OCI-LY1 (cell line): ENCODE measurements at regions not wholly inside any gene's neighbourhood (a gene's known extent, or its start where the extent isn't known, plus 50 kb on each side); places are given as distances from the start of the nearest gene placed in this dataset.

ENCODE experiments used
- H2AFZ ChIP-seq: fragments of 200-600 bp; sonication (generic), shearing (Covaris generic); 2 replicates; pipeline ENCODE4 v1.6.0; 2014; ENCODE audit warnings: antibody characterized with exemption, mild to moderate bottlenecking, low read length
- H3F3A ChIP-seq: fragments of 200-600 bp; sonication (generic), shearing (Covaris generic); 2 replicates; pipeline ENCODE4 v1.6.0; 2014; ENCODE audit warnings: mild to moderate bottlenecking, antibody characterized with exemption, low read length, moderate library complexity; ENCODE audit not compliant: insufficient read depth
- H3K27ac ChIP-seq: fragments of 200-600 bp; sonication (generic); 2 replicates; pipeline ENCODE4 v1.5.1; 2014; ENCODE audit warnings: low read length, mixed run types, mild to moderate bottlenecking, low read depth; ENCODE audit not compliant: poor library complexity, severe bottlenecking
- H3K27me3 ChIP-seq: fragments of 200-600 bp; sonication (generic); 2 replicates; pipeline ENCODE4 v1.6.0; 2014; ENCODE audit warnings: antibody characterized with exemption, mild to moderate bottlenecking, low read length, moderate library complexity; ENCODE audit not compliant: insufficient read depth
- H3K36me3 ChIP-seq: fragments of 200-600 bp; sonication (generic); 2 replicates; pipeline ENCODE4 v1.6.1; 2014; ENCODE audit warnings: mild to moderate bottlenecking, antibody characterized with exemption, low read length, moderate library complexity, mixed read lengths; ENCODE audit not compliant: insufficient read depth
- H3K4me1 ChIP-seq: fragments of 200-600 bp; sonication (generic); 2 replicates; pipeline ENCODE4 v1.5.1; 2014; ENCODE audit warnings: mild to moderate bottlenecking, low read length, moderate library complexity; ENCODE audit not compliant: insufficient read depth, severe bottlenecking
- H3K4me2 ChIP-seq: fragments of 200-600 bp; sonication (generic), shearing (Covaris generic); 2 replicates; pipeline ENCODE4 v1.6.1; 2014; ENCODE audit warnings: low read length
- H3K4me3 ChIP-seq: fragments of 200-600 bp; sonication (generic); 2 replicates; pipeline ENCODE4 v1.5.1; 2014; ENCODE audit warnings: low read length, low read depth, mild to moderate bottlenecking, mixed read lengths; ENCODE audit not compliant: poor library complexity, severe bottlenecking
- H3K79me2 ChIP-seq: fragments of 200-600 bp; shearing (Covaris generic); 2 replicates; pipeline ENCODE4 v1.6.1; 2016; ENCODE audit warnings: mixed run types, low read length, mixed read lengths; ENCODE audit not compliant: insufficient read depth
- H3K9ac ChIP-seq: fragments of 200-600 bp; sonication (generic), shearing (Covaris generic); 2 replicates; pipeline ENCODE4 v1.6.1; 2014; ENCODE audit warnings: mild to moderate bottlenecking, low read length, mixed read lengths
- H3K9me2 ChIP-seq: fragments of 200-600 bp; sonication (generic), shearing (Covaris generic); 2 replicates; pipeline ENCODE4 v1.6.1; 2014; ENCODE audit warnings: low read depth, mild to moderate bottlenecking, low read length, mixed read lengths
- H3K9me3 ChIP-seq: fragments of 200-600 bp; shearing (Covaris generic); 2 replicates; pipeline ENCODE4 v1.6.1; 2014; ENCODE audit warnings: low read length, mixed read lengths
- H4K20me1 ChIP-seq: fragments of 200-600 bp; sonication (generic), shearing (Covaris generic); 2 replicates; pipeline ENCODE4 v1.6.0; 2016; ENCODE audit warnings: mild to moderate bottlenecking, low read length; ENCODE audit not compliant: insufficient read depth
- CTCF ChIP-seq: fragments of 200-600 bp; sonication (generic), shearing (Covaris generic); IDR thresholded peaks from 2 replicates; pipeline ENCODE4 v1.5.1; 2017; ENCODE audit warnings: mild to moderate bottlenecking, antibody characterized with exemption, low read length, moderate library complexity, mixed read lengths
- EZH2 ChIP-seq: fragments of 200-600 bp; sonication (generic), shearing (Covaris generic); IDR thresholded peaks from 2 replicates; pipeline ENCODE4 v1.8.0; 2017; ENCODE audit warnings: borderline replicate concordance, mixed run types, mild to moderate bottlenecking, antibody characterized with exemption, low read length, moderate library complexity, mixed read lengths

GRCh38 chr12:39188689-39189088, 254.2 kb downstream of the KIF21A start:
- H3K4me2 ChIP-seq = no peak overlapping the region
- no peak overlapping the region for H3K27ac ChIP-seq
- TF ChIP-seq CTCF (no peak), EZH2 (no peak)
- H3K27me3 ChIP-seq = no peaks in the 10 kb centered on the region
- H3K9me2 ChIP-seq = no peaks in the 10 kb centered on the region
- no peaks in the 10 kb centered on the region for H3K36me3 ChIP-seq
- H3K79me2 ChIP-seq = no peaks in the 10 kb centered on the region
- H4K20me1 ChIP-seq = no peaks in the 10 kb centered on the region
- H2AFZ ChIP-seq = no peak overlapping the region
- H3F3A ChIP-seq = no peaks in the 10 kb centered on the region
- H3K9ac ChIP-seq = no peak overlapping the region
- no peak overlapping the region for H3K4me3 ChIP-seq
- H3K9me3 ChIP-seq = no peaks in the 10 kb centered on the region
- no peaks in the 10 kb centered on the region for H3K4me1 ChIP-seq

DNA sequence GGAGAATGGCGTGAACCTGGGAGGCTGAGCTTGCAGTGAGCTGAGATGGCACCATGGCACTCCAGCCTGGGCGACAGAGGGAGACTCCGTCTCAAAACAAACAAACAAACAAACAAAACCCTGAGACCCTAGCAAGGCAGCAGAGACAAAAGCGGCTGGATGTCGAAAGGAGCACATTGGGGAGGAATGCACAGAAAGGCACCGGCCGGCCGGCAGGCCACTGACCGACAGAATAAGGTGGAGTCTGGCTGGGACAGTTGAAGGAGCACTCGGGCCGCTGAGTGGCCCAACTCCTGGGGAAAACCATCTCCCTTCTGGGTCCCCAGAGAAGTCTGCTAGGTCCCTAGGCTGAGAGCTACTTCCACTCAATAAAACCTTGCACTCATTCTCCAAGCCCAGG, 256.2 kb downstream of the KIF21A start:
- no peaks in the 10 kb centered on the region for H3K27me3 ChIP-seq
- no peak overlapping the region for H3K4me3 ChIP-seq
- H3K9me3 ChIP-seq = no peaks in the 10 kb centered on the region
- no peaks in the 10 kb centered on the region for H3K79me2 ChIP-seq
- no peaks in the 10 kb centered on the region for H3K9me2 ChIP-seq
- no peaks in the 10 kb centered on the region for H4K20me1 ChIP-seq
- H3K27ac ChIP-seq = no peak overlapping the region
- no peak overlapping the region for H3K4me2 ChIP-seq
- H3K4me1 ChIP-seq = no peaks in the 10 kb centered on the region
- H2AFZ ChIP-seq = no peak overlapping the region
- H3F3A ChIP-seq = no peaks in the 10 kb centered on the region
- TF ChIP-seq CTCF (no peak), EZH2 (no peak)
- H3K36me3 ChIP-seq = no peaks in the 10 kb centered on the region
- no peak overlapping the region for H3K9ac ChIP-seq

DNA sequence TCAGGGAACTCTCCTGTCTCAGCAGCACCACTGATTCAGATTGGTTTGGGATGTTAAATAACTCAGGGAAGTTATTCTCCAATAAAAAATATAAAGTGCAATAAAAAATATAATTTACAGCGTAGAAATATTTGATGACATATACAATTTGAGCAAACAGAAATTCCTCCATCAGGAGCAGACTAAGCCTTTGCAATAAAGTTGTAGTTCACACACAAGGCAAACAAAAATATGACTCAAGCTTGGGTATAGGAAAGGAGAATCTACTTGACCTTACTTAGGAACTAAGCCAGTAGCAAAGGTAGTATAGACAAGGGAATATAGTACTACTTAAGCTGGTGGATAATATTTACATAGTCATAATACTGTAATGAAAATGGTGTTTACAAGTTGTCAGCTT, 264.1 kb downstream of the KIF21A start:
- H3K4me2 ChIP-seq = no peak overlapping the region
- H3K4me3 ChIP-seq = no peak overlapping the region
- H3K27me3 ChIP-seq = no peaks in the 10 kb centered on the region
- no peak overlapping the region for H3K9ac ChIP-seq
- H3K9me3 ChIP-seq = no peaks in the 10 kb centered on the region
- no peak for TF ChIP-seq EZH2
- no peak for TF ChIP-seq CTCF
- H3F3A ChIP-seq = no peaks in the 10 kb centered on the region
- no peaks in the 10 kb centered on the region for H3K4me1 ChIP-seq
- H3K27ac ChIP-seq = no peak overlapping the region
- H4K20me1 ChIP-seq = no peaks in the 10 kb centered on the region
- H2AFZ ChIP-seq = no peak overlapping the region
- no peaks in the 10 kb centered on the region for H3K9me2 ChIP-seq
- no peaks in the 10 kb centered on the region for H3K79me2 ChIP-seq
- no peaks in the 10 kb centered on the region for H3K36me3 ChIP-seq
